GM21381 (cell line): ENCODE measurements at regions not wholly inside any gene's neighbourhood (a gene's known extent, or its start where the extent isn't known, plus 50 kb on each side); places are given as distances from the start of the nearest gene placed in this dataset.

Experiments
- ATAC-seq: cut with Tn5 transposase; IDR thresholded peaks from one replicate; pipeline ENCODE4 v1.9.1; 2021; ENCODE audit warnings: mild to moderate bottlenecking, moderate library complexity; ENCODE audit not compliant: unreplicated experiment

GRCh38 chr7:81370822-81371221 is 399.0 kb downstream of the HGF start:
- no peak for ATAC-seq

GRCh38 chr7:81367326-81367931 is 402.4 kb downstream of the HGF start:
- no peak for ATAC-seq

DNA sequence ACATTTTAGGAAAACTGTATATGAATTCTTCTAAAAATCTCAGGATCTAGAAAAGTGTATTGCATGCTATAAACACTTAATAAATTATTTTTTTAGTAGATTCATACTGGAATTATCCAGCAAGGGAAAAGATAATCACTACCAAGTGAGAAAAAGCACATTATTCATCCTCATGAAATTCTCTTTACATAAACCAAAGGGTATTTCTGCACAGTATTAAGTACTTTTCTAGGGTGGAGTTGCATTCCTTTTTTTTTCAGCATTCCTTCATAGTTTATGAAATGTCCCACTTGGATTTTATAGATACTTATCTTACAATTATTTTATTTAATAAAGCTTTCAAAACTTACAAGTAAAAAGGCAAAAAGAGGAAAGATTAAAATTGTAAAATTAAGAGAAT is 403.3 kb downstream of the HGF start:
- no peak for ATAC-seq

DNA sequence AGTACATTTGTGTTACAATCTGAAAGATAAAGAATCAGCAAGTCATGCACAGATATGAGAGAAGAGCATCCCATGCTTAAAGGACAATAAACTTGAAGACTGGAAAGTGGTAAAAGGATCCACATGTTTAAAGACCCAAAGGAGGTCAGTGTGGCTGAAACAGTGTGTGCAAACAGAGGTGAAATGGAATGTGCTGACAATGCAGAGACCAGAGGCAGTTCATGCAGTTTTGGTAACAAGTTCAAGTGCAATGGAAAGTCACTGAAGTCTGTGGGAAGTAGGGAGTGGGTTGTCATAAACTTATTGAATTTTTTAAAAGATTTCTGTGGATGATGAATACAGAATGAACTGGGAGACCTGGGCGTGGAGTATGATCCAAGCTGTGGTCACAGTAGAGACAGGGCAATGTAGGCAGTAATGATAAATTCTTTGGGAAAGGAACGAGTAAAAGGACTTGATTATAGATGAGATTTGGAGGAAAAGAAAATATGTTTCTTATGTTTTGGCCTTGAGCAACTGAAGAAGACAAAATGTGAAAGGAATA is 408.0 kb downstream of the HGF start:
- ATAC-seq = no peak

GRCh38 chr7:81355911-81356310 is 413.9 kb downstream of the HGF start:
- ATAC-seq = no peak

- no peak for ATAC-seq
These were observed 420.8 kb downstream of the HGF start for GRCh38 chr7:81349044-81349443.

DNA sequence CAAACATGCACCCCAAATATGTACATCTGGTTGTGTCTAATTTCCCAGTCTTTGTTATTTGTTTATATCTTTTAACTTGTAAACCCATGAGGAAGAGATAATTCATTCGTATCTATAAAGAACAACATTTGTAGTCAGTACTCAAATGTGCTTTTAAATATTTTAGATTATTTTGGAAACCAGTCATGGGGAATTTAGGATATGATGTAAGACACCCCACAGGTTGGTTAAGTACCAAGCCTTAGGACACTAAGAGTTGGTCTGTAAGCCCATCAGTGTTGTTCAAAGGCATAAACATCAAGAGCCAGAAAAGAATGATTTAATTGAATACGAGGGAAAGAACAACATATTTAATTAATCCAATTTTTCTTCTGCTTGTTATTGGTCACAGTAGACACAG is 421.1 kb upstream of the SEMA3C start:
- ATAC-seq = no peak

DNA sequence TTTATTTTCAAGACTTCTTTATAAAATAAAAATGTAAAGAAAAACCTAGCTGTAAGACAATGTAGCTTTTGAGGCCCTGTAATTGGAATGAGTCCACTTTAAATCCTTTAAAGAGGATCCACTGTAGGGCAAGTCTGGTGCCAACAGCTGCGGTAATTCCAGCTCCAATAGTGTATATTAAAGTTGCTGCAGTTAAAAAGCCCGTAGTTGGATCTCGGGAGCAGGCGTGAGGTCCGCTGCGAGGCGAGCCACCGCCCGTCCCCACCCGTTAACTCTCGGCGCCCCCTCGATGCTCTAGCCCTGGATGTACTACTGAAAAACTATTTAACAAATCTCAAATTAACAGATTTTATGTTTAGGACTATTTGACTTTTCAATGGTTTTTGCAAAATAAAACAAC is 414.7 kb upstream of the SEMA3C start:
- ATAC-seq = no peak

GRCh38 chr7:81333004-81333403 is 414.2 kb upstream of the SEMA3C start:
- no peak for ATAC-seq

- ATAC-seq = no peak
These were observed 412.5 kb upstream of the SEMA3C start for GRCh38 chr7:81331061-81332018.

DNA sequence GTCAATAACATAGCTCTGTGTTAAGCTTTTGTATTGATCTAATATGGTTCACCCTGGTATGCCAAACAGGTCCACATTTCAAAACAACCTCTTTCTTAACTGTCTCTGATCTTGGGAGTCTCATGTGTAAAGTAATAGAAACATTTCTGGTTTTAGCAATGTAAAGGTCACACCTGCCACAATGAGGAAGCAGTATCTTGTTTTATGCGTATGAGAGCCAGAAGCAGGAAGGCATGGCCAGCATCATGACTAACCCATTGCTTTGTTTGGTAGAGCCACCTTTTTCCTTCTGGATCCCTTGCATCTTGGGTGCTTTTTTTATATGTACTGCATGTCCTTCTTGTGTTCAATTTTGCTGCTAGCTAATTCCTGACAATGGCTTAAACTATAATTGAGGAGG is 411.3 kb upstream of the SEMA3C start:
- ATAC-seq = no peak

DNA sequence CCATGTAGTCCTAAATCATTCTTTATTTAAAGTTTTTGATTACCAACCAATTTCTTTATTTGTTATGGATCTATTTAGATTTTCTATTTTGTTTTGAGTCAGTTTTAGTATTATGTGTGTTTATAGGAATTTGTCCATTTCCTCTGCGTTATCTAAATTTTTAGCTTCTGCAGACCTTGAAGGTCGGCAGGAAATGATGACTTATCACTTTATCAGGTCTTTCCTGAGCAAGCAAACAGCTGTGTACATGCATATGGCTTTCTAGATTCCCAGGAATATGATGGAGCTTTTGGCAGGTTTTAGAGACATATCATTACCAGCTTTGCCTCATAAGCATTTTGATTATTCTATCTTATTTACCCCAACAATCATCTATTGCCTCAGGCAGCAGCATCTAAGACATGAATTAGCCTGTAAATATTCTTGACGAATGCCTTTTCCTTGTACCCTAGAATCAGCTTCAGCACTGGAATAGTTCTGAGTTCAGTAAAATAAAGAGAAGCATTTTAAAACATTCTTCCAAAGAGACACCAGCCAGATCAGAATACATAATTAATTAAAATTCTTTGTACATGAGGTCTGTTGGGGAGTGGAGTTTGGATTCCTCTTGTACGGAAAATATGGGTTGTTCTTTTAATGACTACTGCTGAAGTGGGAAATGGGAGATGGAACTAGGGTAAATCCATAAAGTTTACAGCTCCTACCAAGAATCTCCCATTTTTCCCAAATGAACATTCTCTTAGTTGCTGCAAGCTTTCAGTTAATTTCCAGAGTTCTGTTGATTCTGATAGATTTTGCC is 408.8 kb upstream of the SEMA3C start:
- ATAC-seq = no peak

- no peak for ATAC-seq
These were observed 403.1 kb upstream of the SEMA3C start for GRCh38 chr7:81321949-81322348.

DNA sequence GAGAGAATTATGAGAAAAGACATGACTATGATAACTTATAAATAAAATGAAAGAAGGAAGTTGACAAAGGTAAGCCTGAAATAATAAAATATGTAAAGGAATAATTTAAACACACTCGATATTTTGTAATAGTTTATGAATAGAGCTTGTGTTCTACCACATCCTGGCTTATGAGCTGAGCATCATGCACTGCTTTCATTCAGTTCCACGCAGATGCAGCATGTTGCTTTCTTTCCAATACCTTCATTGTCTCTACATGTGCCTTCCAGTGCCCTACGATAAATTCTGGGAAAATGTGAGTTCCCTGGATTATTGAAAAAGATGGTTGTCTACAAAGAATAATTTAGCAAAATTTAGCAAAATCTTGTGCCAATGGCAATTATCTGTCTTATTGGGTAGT is 398.9 kb upstream of the SEMA3C start:
- no peak for ATAC-seq

GRCh38 chr7:81308643-81309322 is 389.9 kb upstream of the SEMA3C start:
- no peak for ATAC-seq

DNA sequence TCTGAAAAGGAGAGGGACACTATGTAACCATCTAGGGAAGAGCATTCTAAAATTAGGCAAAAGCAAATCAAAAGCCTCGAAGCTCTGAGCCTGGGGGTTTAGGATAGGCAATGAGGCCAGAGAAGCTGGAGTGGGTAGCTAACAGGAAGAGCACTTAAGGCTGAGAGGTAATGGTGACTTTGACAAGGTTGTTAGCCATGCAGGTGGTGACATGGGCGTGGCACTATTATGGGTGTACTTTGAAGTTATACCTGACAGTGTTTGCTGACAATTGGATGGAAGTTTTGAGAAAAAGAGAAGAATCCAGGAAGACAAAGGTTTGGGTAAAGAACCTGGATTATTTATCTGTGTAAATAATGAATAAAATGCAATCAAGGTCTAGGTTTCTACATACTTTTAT is 383.0 kb upstream of the SEMA3C start:
- ATAC-seq = no peak

- ATAC-seq = no peak
These were observed 381.9 kb upstream of the SEMA3C start for GRCh38 chr7:81300753-81301152.

- ATAC-seq = no peak
These were observed 380.9 kb upstream of the SEMA3C start for GRCh38 chr7:81299711-81300110.

- ATAC-seq = no peak
These were observed 380.3 kb upstream of the SEMA3C start for GRCh38 chr7:81298951-81299666.

DNA sequence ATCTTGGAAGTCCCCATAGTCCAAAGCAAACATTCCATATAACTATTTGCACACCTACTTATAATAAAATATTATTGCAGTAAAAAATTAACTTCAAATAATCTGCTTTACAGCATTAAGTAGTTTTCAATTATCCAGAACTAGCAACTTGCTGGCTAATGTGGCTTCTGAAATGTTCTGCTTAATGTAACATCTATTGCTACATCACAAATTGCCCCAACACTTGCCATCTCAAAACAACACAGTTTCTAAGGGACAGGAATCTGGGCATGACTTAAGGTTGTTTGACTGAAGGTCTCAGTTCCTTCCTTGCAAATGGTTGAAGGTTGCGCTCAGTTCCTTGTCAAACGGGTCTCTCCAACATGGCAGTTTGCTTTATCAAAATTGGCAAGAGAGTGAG is 378.5 kb upstream of the SEMA3C start:
- no peak for ATAC-seq
